Hepatocyte (in vitro differentiated cells): ENCODE measurements at regions not wholly inside any gene's neighbourhood (a gene's known extent, or its start where the extent isn't known, plus 50 kb on each side); places are given as distances from the start of the nearest gene placed in this dataset.

Experiments used
- DNase-seq: peaks from one replicate; pipeline ENCODE4 v3.0.0-alpha.2; 2016; ENCODE audit warnings: low spot score
- H2AFZ ChIP-seq: fragments of 200-600 bp; sonication (generic); 2 replicates; pipeline ENCODE4 v1.6.0; 2016; ENCODE audit warnings: antibody characterized with exemption, mild to moderate bottlenecking
- H3K27ac ChIP-seq: fragments of 200-600 bp; sonication (generic); 2 replicates; pipeline ENCODE4 v1.5.1; 2016; ENCODE audit warnings: mild to moderate bottlenecking
- H3K27me3 ChIP-seq: fragments of 200-600 bp; sonication (generic); 2 replicates; pipeline ENCODE4 v1.6.1; 2016
- H3K36me3 ChIP-seq: fragments of 200-600 bp; sonication (generic); replicated peaks from 2 replicates; pipeline ENCODE4 v1.5.1; 2016; ENCODE audit warnings: low read depth; ENCODE audit not compliant: insufficient read depth
- H3K4me1 ChIP-seq: fragments of 200-600 bp; sonication (generic); 2 replicates; pipeline ENCODE4 v1.5.1; 2016; ENCODE audit warnings: mild to moderate bottlenecking, moderate library complexity; ENCODE audit not compliant: insufficient read depth
- H3K4me2 ChIP-seq: fragments of 200-600 bp; sonication (generic); 2 replicates; pipeline ENCODE4 v1.6.0; 2016
- H3K4me3 ChIP-seq: fragments of 200-600 bp; sonication (generic); 2 replicates; pipeline ENCODE4 v1.5.1; 2016; ENCODE audit warnings: mild to moderate bottlenecking
- H3K79me2 ChIP-seq: fragments of 200-600 bp; sonication (generic); 2 replicates; pipeline ENCODE4 v1.6.0; 2017; ENCODE audit warnings: mild to moderate bottlenecking
- H3K9me2 ChIP-seq: fragments of 200-600 bp; sonication (generic); replicated peaks from 2 replicates; pipeline ENCODE4 v1.6.0; 2017; ENCODE audit warnings: mild to moderate bottlenecking; ENCODE audit not compliant: insufficient read depth
- H3K9me3 ChIP-seq: fragments of 200-600 bp; sonication (generic); 2 replicates; pipeline ENCODE4 v1.5.1; 2016; ENCODE audit warnings: low read depth, mild to moderate bottlenecking
- H4K20me1 ChIP-seq: fragments of 200-600 bp; sonication (generic); 2 replicates; pipeline ENCODE4 v1.6.0; 2016; ENCODE audit warnings: mild to moderate bottlenecking; ENCODE audit not compliant: insufficient read depth, poor library complexity, severe bottlenecking
- CTCF ChIP-seq: fragments of 200-600 bp; sonication (generic); IDR thresholded peaks from 2 replicates; pipeline ENCODE4 v1.5.1; 2016; ENCODE audit warnings: antibody characterized with exemption, mild to moderate bottlenecking; ENCODE audit not compliant: poor library complexity
- EZH2 ChIP-seq: fragments of 200-600 bp; sonication (generic); IDR thresholded peaks from 2 replicates; pipeline ENCODE4 v1.6.1; 2016; ENCODE audit warnings: antibody characterized with exemption, mild to moderate bottlenecking, borderline replicate concordance
- EZH2phosphoT487 ChIP-seq: fragments of 200-600 bp; sonication (generic); IDR thresholded peaks from one replicate; pipeline ENCODE4 v1.6.1; 2018; ENCODE audit warnings: antibody characterized with exemption, mild to moderate bottlenecking, low read depth, moderate library complexity; ENCODE audit not compliant: unreplicated experiment, severe bottlenecking
- WGBS: methylation state at CpG from one replicate; pipeline ENCODE4 v1.1.6; 2016; ENCODE audit warnings: low lambda C conversion rate; ENCODE audit errors: missing lambda C conversion rate; 5-methylcytosine and 5-hydroxymethylcytosine counted together

GRCh38 chr17:65366102-65366844, 195.2 kb downstream of the AXIN2 start:
- no peak for TF ChIP-seq CTCF
- TF ChIP-seq EZH2phosphoT487 = no peak
- TF ChIP-seq EZH2 = no peak
- H3K79me2 ChIP-seq = no peaks in the 10 kb centered on the region
- no peaks in the 10 kb centered on the region for H3K9me2 ChIP-seq
- H2AFZ ChIP-seq = no peak overlapping the region
- WGBS = 90% methylated on average over 15 of the region's 15 CpGs
- H3K4me3 ChIP-seq = no peak overlapping the region
- H3K9me3 ChIP-seq = no peaks in the 10 kb centered on the region
- no peak overlapping the region for H3K4me2 ChIP-seq
- H3K27me3 ChIP-seq = no peaks in the 10 kb centered on the region
- H3K36me3 ChIP-seq = no peaks in the 10 kb centered on the region
- peaks cover 5% of the 10 kb centered on the region for H3K4me1 ChIP-seq
- DNase-seq = no peak
- H3K27ac ChIP-seq = no peak overlapping the region
- no peaks in the 10 kb centered on the region for H4K20me1 ChIP-seq

DNA sequence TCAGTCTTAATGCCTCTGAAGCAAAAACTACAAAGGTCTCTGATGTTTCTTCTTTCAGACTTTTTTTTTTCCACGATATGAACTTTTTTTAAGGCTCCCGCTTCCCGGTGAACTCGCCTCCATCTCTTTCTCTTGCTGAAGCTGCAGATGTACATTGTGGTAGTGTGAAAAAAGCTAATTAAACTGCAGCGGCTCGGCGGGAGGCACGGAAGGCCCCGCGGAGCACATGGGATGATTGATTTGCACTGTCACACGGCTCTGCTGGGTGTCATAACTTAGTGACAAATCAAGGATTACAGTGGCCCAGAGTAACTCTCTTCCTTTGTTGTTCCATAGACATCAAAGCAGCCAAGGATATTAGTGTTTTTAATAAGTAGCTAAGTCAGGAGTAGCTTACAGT, 196.3 kb downstream of the AXIN2 start:
- no peak for TF ChIP-seq CTCF
- TF ChIP-seq EZH2 = no peak
- no peak for TF ChIP-seq EZH2phosphoT487
- Histone ChIP-seq H3K4me3 (no peak overlapping the region), H3K27ac (no peak overlapping the region), H4K20me1 (no peaks in the 10 kb centered on the region), H3K36me3 (no peaks in the 10 kb centered on the region), H3K4me2 (no peak overlapping the region), H3K9me3 (no peaks in the 10 kb centered on the region), H3K4me1 (no peaks in the 10 kb centered on the region), H3K9me2 (no peaks in the 10 kb centered on the region), H2AFZ (no peak overlapping the region), H3K79me2 (no peaks in the 10 kb centered on the region), H3K27me3 (no peaks in the 10 kb centered on the region)
- DNase-seq = no peak
- 71% methylated on average over 11 of the region's 11 CpGs for WGBS

DNA sequence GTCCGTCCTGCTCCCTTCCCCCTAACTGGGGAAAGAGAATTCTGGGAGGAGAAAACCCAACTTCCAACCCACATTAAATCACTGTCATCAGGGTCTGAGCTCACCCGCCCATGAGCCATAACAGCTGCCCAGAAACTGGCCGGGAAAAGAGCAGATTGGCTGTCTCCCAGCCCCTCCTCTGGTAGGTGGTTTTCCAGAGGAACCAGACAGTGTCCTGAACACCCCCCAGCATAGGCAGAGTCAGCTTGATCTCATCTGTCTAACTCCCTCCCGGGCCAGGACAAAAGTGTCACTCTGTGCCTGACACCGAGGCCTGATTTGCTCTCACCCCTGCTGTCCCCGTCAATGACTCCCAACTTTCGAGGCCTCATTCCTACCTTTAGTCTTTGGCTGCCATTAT, 197.0 kb downstream of the AXIN2 start:
- no peaks in the 10 kb centered on the region for H4K20me1 ChIP-seq
- no peak for TF ChIP-seq EZH2phosphoT487
- no peak for TF ChIP-seq EZH2
- H3K79me2 ChIP-seq = no peaks in the 10 kb centered on the region
- WGBS = 91% methylated on average over 7 of the region's 7 CpGs
- no peak overlapping the region for H2AFZ ChIP-seq
- no peaks in the 10 kb centered on the region for H3K9me2 ChIP-seq
- H3K4me2 ChIP-seq = no peak overlapping the region
- H3K27ac ChIP-seq = no peak overlapping the region
- no peaks in the 10 kb centered on the region for H3K27me3 ChIP-seq
- no peaks in the 10 kb centered on the region for H3K36me3 ChIP-seq
- no peaks in the 10 kb centered on the region for H3K4me1 ChIP-seq
- no peak for DNase-seq
- H3K9me3 ChIP-seq = no peaks in the 10 kb centered on the region
- H3K4me3 ChIP-seq = no peak overlapping the region

DNA sequence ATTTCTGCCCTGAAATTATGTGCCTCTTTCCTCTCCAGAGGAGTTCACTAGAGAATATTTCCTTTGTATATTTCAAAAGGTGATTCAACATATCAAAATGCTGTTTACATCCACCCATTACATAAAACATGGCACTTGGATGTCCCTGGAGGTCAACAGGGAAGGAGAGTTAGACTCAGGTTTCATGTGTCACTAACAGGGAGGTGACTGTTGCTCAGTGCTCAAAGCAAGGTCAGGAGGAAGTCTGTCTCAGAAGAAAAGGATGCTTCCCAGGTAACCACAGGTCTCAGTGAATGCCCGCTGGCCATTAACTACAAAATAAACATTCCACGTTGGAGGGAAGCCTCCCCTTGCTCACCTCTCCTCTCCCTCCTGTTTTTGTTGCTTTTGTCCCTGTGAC, 198.6 kb downstream of the AXIN2 start:
- H3K9me3 ChIP-seq = no peaks in the 10 kb centered on the region
- H2AFZ ChIP-seq = no peak overlapping the region
- no peaks in the 10 kb centered on the region for H3K27me3 ChIP-seq
- H3K4me2 ChIP-seq = no peak overlapping the region
- H3K36me3 ChIP-seq = no peaks in the 10 kb centered on the region
- no peaks in the 10 kb centered on the region for H3K9me2 ChIP-seq
- H3K4me3 ChIP-seq = no peak overlapping the region
- DNase-seq = no peak
- no peak overlapping the region for H3K27ac ChIP-seq
- H4K20me1 ChIP-seq = no peaks in the 10 kb centered on the region
- WGBS = 48% methylated on average over 2 of the region's 2 CpGs
- TF ChIP-seq EZH2 (no peak), CTCF (no peak), EZH2phosphoT487 (no peak)
- no peaks in the 10 kb centered on the region for H3K4me1 ChIP-seq
- no peaks in the 10 kb centered on the region for H3K79me2 ChIP-seq
